Stimulated activated CD4-positive, alpha-beta T cell treated with anti-CD3 and anti-CD28 coated beads, Interleukin-2, amount 100 ng/mL, for 4 hours (primary cell): ENCODE measurements at regions not wholly inside any gene's neighbourhood (a gene's known extent, or its start where the extent isn't known, plus 50 kb on each side); places are given as distances from the start of the nearest gene placed in this dataset.
"Not testable (repeated sequence)": the region's sequence is repeated elsewhere in the genome, so short reads cannot be mapped to it uniquely, and the experiment has no call there.

Experiments
- DNase-seq: peaks from one replicate; pipeline ENCODE4 v3.0.0-alpha.2; 2020; ENCODE audit warnings: low read depth

DNA sequence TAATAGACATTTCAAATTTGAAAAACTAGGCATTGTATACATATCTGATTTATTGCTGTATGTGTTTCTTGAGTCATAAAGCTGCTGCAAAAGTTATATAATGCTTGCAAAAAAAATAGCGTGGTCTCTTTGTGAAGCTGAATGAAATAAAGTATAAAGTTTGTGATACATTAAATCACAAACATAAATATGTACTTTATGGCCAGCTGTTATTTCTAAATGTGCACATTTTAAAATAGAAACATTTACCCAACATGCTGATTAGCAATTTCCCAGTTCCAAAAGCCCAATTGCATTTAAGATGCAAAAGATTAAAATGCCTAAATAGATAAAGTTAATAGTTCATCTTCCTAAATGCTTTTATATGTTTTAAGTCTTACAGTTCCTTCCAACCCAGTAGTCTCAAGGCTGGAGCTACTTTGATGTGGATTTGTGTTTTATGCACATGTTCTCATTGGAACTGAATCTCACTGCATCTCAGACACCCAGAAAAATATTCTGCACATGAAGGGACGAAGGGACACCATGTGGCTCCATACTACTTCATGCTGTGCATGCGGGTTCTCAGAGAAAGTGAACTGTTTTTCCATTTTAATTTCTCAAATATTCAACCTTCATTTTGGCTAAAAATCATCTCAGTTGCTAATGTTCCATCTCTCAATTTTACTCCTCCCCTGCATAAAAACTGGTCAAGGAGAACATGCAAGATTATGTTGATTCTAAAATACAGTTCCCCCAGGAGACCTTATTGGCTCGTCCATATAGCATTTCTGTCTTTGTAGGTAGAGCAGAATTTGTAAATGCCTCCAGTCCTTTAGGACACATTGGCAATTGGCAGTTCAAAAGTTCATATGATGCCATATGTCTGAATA is 304.6 kb downstream of the MTX2 start:
- no peak for DNase-seq

DNA sequence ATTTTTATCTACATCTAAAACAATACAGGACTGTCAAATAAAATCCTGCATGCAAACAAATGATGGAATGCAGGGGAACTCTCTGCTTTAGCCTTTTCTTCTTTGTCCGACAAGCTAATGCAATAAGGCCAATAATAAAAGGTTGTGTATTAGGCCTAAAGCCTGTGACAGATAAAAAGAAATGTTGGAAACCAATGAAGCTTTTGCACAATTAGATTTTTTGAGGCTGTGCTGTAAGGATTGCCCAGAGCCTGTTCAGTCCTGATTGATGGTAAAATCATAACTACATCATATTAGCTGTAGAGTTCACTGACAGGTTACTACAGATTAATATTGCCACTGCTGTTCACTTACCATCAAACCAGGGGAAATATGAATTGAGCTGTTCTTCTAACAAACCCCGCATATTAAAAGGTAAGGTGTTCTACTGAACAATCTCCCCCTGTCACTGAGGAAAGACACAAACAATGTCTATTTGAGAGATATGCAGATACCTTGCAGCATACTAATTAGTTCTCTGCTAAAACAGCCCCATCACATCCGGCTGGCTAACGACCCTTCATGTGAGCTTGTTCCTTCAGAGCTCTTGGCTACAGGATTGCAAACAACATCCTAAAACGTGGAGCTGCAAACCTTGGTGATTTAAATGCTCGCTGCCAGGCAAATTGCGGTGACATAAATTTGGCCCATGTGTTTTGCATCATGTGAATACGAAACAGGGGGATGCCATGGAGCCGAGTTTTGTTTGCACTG is 305.4 kb downstream of the MTX2 start:
- no peak for DNase-seq

DNA sequence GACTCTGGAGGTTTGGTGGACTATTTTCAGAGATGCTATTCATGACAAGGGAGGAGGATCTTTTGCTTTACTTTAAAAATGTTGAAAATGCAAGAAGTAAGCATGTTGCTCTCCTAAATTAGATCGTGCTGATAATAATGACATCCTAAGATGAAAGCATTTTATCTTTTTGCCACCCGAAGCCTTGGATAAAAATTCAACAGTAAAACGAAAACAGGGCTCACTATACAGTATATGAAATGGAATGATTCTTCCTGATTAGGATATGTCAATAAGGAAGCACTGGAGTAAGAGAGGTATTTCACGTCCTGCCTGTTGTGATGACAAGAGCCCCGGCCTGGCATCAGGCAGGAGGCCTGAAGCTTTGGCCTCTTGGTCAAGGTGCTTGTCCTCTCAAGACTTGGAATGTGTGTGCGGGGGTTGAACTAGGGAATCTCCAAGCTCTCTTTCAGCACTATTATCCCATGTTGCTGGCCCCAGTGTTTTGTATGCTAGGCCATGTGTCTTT is 306.0 kb downstream of the MTX2 start:
- DNase-seq: no peak

- DNase-seq: no peak
These were observed 307.8 kb downstream of the MTX2 start for GRCh38 chr2:176577054-176577453.

- not testable (repeated sequence) for DNase-seq
These were observed 309.1 kb downstream of the MTX2 start for GRCh38 chr2:176578292-176578691.

DNA sequence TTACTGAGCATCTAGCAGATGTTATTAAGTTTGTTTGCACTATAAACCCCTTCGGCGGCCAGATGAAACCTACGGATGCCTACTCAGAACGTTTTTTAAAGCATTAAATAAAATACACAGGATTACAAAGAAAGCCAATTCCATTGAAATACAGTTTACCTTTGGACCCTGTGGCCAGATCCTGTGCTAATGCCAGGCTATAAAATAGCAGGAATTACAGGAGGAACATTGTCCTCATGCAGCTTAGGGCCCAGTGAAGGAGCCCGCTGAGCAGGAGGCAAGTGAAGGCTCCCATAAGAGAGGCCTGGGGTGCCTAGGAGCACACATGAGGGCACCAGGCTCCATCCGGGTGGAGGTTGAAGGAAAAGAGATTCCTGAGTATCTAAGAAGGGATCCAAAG is 310.4 kb downstream of the MTX2 start:
- DNase-seq: no peak

DNA sequence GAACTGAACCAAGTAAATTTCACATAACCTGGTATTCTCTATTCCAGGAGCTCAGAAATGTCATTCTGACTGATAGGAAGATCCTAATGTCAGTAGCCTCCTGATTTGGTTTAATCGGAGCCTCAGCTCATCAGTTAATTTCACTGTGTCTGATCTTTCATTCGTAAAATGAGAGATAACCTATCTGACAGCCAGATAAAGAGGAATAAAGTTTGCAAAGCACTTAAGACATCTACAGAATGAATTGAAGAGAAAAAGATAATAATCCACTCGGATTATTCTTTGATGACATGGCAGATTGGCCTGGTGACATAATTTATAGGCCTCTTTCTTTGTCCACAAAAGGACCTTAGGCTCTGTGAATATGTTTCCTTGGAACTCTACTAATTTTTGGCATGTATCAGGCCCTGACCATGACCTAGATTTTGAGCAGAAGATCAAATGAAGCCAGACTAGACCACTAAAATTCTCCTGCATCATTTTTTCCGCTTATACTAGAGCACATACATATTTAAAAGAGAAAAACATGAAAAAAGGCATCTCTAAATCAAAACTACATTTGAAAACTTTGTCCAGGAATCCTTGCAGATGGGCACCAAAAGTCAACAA is 312.4 kb downstream of the MTX2 start:
- DNase-seq: no peak

GRCh38 chr2:176582176-176582575 is 312.9 kb downstream of the MTX2 start:
- DNase-seq: no peak

- DNase-seq: no peak
These were observed 313.8 kb downstream of the MTX2 start for GRCh38 chr2:176582990-176583481.

- DNase-seq: no peak
These were observed 314.4 kb downstream of the MTX2 start for GRCh38 chr2:176583607-176584006.

GRCh38 chr2:176584333-176584732 is 315.1 kb downstream of the MTX2 start:
- no peak for DNase-seq

DNA sequence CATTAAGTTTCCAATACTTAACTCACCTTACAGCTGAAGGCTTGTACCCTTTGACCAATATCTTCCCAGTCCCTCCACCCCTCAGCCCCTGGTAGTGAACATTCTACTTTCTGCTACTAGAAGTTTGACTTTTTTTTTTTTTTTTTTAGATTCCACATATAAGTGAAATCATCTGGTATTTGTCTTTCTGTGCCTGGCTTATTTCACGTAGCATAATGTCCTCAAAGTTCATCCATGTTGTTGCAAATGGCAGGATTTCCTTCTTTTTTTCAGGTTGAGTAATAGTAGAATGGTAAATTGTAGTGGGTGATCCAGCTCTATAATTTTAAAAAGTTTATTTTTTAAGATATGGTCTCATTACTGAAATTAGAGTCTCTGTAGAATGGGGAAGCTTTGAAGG is 316.0 kb downstream of the MTX2 start:
- no peak for DNase-seq

- DNase-seq: no peak
These were observed 316.5 kb downstream of the MTX2 start for GRCh38 chr2:176585791-176586190.

GRCh38 chr2:176589287-176589686 is 320.0 kb downstream of the MTX2 start:
- no peak for DNase-seq

- no peak for DNase-seq
These were observed 320.7 kb downstream of the MTX2 start for GRCh38 chr2:176589825-176590440.

DNA sequence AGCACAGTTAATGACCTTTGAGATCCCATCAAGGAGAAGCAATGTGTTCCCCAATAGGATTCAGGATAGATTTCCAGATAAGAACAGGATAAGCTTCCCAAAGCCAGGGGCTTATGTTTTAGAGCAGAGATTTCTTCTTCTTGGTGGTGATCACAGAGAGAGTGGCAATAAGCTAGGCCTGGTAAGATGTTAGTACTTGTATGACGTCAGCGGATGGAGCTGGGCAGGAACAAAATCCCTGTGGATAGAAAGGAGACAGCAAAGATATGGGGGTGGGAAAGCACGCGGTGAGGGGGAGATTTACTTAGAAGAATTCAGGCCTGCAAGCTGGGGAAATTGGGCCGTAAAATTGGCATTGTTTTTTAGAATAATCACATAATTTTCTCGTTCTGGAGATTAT is 323.0 kb downstream of the MTX2 start:
- DNase-seq: no peak

DNA sequence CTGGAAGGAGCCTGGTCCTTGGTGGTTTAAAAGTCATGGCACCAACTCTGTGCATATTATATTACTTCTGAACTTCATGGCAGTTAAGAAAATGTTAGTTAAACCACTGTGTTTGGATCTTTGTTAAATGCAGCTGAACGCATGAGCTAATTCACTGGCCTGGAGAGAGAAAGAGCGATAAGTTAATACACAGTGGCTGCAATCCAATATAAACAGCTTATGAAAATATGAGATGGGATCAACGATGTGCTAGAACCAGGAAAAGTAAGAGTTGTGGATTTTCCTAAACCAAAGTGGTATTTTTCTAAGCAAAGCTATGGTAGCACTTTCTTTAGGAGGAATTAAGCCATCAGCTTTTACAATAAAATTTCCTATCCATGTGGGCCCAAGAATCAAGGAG is 326.7 kb downstream of the MTX2 start:
- DNase-seq: no peak

GRCh38 chr2:176597916-176598315 is 328.7 kb downstream of the MTX2 start:
- no peak for DNase-seq

GRCh38 chr2:176598351-176598750 is 329.1 kb downstream of the MTX2 start:
- DNase-seq: no peak

DNA sequence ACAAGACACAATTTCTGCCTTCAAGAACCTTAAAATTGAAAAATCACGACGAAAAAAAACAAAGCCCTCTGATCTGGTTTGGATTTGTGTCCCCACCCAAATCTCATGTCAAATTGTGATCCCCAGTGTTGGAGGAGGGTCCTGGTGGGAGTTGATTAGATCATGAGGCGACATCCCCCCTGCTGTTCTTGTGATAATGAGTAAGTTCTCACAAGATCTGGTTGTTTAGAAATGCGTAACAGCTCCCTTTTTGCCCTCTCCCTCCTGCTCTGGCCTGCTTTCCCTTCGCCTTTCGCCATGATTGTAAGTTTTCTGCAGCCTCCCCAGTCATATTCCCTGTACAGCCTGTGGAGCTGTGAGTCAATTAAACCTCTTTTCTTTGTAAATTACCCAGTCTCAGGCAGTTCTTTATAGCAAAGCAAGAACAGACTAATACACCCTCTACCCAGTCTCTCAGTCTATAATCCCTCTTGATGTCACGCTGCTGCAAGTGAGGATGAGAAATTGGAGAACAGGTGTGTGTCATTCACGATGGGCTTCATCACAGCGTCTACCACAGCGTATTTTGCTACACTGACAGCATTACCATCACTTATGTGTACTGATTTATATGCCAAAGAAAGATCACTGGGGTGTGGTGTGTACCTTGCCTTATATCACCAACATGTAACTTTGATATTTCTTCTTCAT is 330.7 kb downstream of the MTX2 start:
- no peak for DNase-seq

- no peak for DNase-seq
These were observed 331.8 kb downstream of the MTX2 start for GRCh38 chr2:176601066-176601465.

GRCh38 chr2:176612036-176612435 is 342.8 kb downstream of the MTX2 start:
- no peak for DNase-seq
